Fibroblast of skin of left quadriceps (primary cell): ENCODE measurements at regions not wholly inside any gene's neighbourhood (a gene's known extent, or its start where the extent isn't known, plus 50 kb on each side); places are given as distances from the start of the nearest gene placed in this dataset.
"Not testable (repeated sequence)": the region's sequence is repeated elsewhere in the genome, so short reads cannot be mapped to it uniquely, and the experiment has no call there.

Experiments used
- DNase-seq, 2 experiments: peaks; one replicate each; pipeline ENCODE4 v3.0.0-alpha.2; 2013; ENCODE audit warnings: low read depth in 2 of 2

GRCh38 chr16:75987323-75987722, 261.0 kb upstream of the CPHXL start:
- DNase-seq, result no peak

- DNase-seq, result no peak
These were observed 270.2 kb upstream of the CPHXL start for GRCh38 chr16:75996491-75996890.

GRCh38 chr16:75997606-75998005, 271.3 kb upstream of the CPHXL start:
- no peak for DNase-seq

GRCh38 chr16:76007645-76008044, 269.6 kb upstream of the CNTNAP4 start:
- DNase-seq, result no peak

GRCh38 chr16:76023835-76024234, 253.4 kb upstream of the CNTNAP4 start:
- DNase-seq, result no peak

- DNase-seq, result no peak
These were observed 241.5 kb upstream of the CNTNAP4 start for GRCh38 chr16:76035689-76036088.

GRCh38 chr16:76038097-76038496, 239.1 kb upstream of the CNTNAP4 start:
- DNase-seq, result no peak

- DNase-seq, result no peak
These were observed 224.5 kb upstream of the CNTNAP4 start for GRCh38 chr16:76052725-76053124.

GRCh38 chr16:76059186-76059585, 218.0 kb upstream of the CNTNAP4 start:
- DNase-seq, result no peak

- no peak for DNase-seq
These were observed 217.5 kb upstream of the CNTNAP4 start for GRCh38 chr16:76059701-76060100.

GRCh38 chr16:76071690-76072089, 205.5 kb upstream of the CNTNAP4 start:
- no peak for DNase-seq

- no peak for DNase-seq
These were observed 195.2 kb upstream of the CNTNAP4 start for GRCh38 chr16:76081967-76082366.

GRCh38 chr16:76106647-76107046, 170.6 kb upstream of the CNTNAP4 start:
- no peak for DNase-seq

GRCh38 chr16:76108460-76108859, 168.7 kb upstream of the CNTNAP4 start:
- no peak for DNase-seq

GRCh38 chr16:76114681-76115080, 162.5 kb upstream of the CNTNAP4 start:
- DNase-seq, result peak; percentile 8 to 12

- no peak for DNase-seq
These were observed 158.9 kb upstream of the CNTNAP4 start for GRCh38 chr16:76118344-76118743.

GRCh38 chr16:76121636-76122035, 155.6 kb upstream of the CNTNAP4 start:
- DNase-seq, result no peak

GRCh38 chr16:76123966-76124365, 153.2 kb upstream of the CNTNAP4 start:
- no peak for DNase-seq

GRCh38 chr16:76125871-76126270, 151.3 kb upstream of the CNTNAP4 start:
- no peak for DNase-seq

- DNase-seq, result not testable (repeated sequence)
These were observed 139.1 kb upstream of the CNTNAP4 start for GRCh38 chr16:76138056-76138455.

GRCh38 chr16:76157629-76158028, 119.6 kb upstream of the CNTNAP4 start:
- no peak for DNase-seq

- no peak for DNase-seq
These were observed 115.2 kb upstream of the CNTNAP4 start for GRCh38 chr16:76162046-76162445.

- DNase-seq, result no peak
These were observed 112.1 kb upstream of the CNTNAP4 start for GRCh38 chr16:76164970-76165558.

GRCh38 chr16:76175718-76176117, 101.5 kb upstream of the CNTNAP4 start:
- DNase-seq, result no peak
